Aorta (tissue), 5 donors: ENCODE measurements at regions not wholly inside any gene's neighbourhood (a gene's known extent, or its start where the extent isn't known, plus 50 kb on each side); places are given as distances from the start of the nearest gene placed in this dataset.

Experiments used
- ATAC-seq: fragments of 200-7000 bp; cut with Tn5 transposase; one replicate; pipeline ENCODE4 v1.9.1; 2022; ENCODE audit warnings: moderate library complexity; ENCODE audit not compliant: low FRiP score
- DNase-seq, 2 donors: peaks; one replicate each; pipeline ENCODE4 v3.0.0-alpha.2; 2020
- H3K27ac ChIP-seq, 2 donors: one replicate each; pipeline ENCODE4 v1.5.1; 2013; ENCODE audit warnings: low read length in 2 of 2, mild to moderate bottlenecking in 2 of 2, moderate library complexity in 2 of 2, control low read depth in 1 of 2, inconsistent platforms in 1 of 2, low read depth in 1 of 2
- H3K27me3 ChIP-seq, 2 donors: one replicate each; pipeline ENCODE4 v1.6.1; 2013; ENCODE audit warnings: control low read depth in 1 of 2, low read length in 1 of 2, mild to moderate bottlenecking in 1 of 2, moderate library complexity in 1 of 2; ENCODE audit not compliant: insufficient read depth in 2 of 2, control insufficient read depth in 1 of 2
- H3K36me3 ChIP-seq, 2 donors: one replicate each; pipeline ENCODE4 v1.6.1; 2013; ENCODE audit warnings: control low read depth in 1 of 2, low read length in 1 of 2, mild to moderate bottlenecking in 1 of 2; ENCODE audit not compliant: insufficient read depth in 2 of 2, control insufficient read depth in 1 of 2
- H3K4me1 ChIP-seq, 2 donors: one replicate each; pipeline ENCODE4 v1.6.1; 2013; ENCODE audit warnings: low read length in 2 of 2, control low read depth in 1 of 2, mild to moderate bottlenecking in 1 of 2, moderate library complexity in 1 of 2; ENCODE audit not compliant: insufficient read depth in 2 of 2, control insufficient read depth in 1 of 2
- H3K4me3 ChIP-seq, 2 donors: one replicate each; pipeline ENCODE4 v1.5.1; 2013; ENCODE audit warnings: low read length in 2 of 2, control low read depth in 1 of 2, mild to moderate bottlenecking in 1 of 2
- H3K9me3 ChIP-seq: one replicate; pipeline ENCODE4 v1.6.1; 2013; ENCODE audit warnings: mild to moderate bottlenecking, low read length; ENCODE audit not compliant: control insufficient read depth
- WGBS, 2 donors: extraction: QIAGEN DNeasy Blood & Tissue Kit; methylation state at CpG; one replicate each; pipeline ENCODE4 v1.1.7; 2013; 5-methylcytosine and 5-hydroxymethylcytosine counted together
- intact Hi-C, 2 donors: fragments of 100-400 bp; cut with DNase I; formaldehyde crosslinking; loops; one replicate each; pipeline versions ENCODE4 v1.14.2 to v1.15.0; 2022
- donor health status: healthy with polysubstance abuse.
- donor health status: Bipolar disorder and iron deficiency.
- donor health status: DM: no; HTN: no; CAD: no.
- donor health status: DM: no; HTN: no; CAD: no.
- donor health status: DM: yes; HTN: yes; CAD: no.

- WGBS, 2 donors, result 76% methylated on average over 2 of the region's 2 CpGs
- Histone ChIP-seq H3K27me3 (no peaks in the 10 kb centered on the region), H3K27ac (no peak overlapping the region), H3K9me3 (peaks cover 3% of the 10 kb centered on the region), H3K36me3 (no peaks in the 10 kb centered on the region), H3K4me1 (no peaks in the 10 kb centered on the region), H3K4me3 (no peak overlapping the region)
- DNase-seq, result no peak
- intact Hi-C loops, result no loop called here
- ATAC-seq, result no peak
Observed at GRCh38 chr22:34976886-34977285, 89.1 kb upstream of the ISX start.

- 9 to 16% methylated on average over 1 of the region's 1 CpG for WGBS, 2 donors
- no peaks in the 10 kb centered on the region for H3K36me3 ChIP-seq
- ATAC-seq (no peak), DNase-seq (no peak)
- H3K27ac ChIP-seq, result no peak overlapping the region
- H3K4me3 ChIP-seq, result no peak overlapping the region
- no peaks in the 10 kb centered on the region for H3K4me1 ChIP-seq
- peaks cover 10% of the 10 kb centered on the region for H3K9me3 ChIP-seq
- intact Hi-C loops, result no loop called here
- H3K27me3 ChIP-seq, result peaks cover 0 to 1% of the 10 kb centered on the region in 2 donors
Observed at GRCh38 chr22:34986523-34986922, 79.4 kb upstream of the ISX start.

GRCh38 chr22:34992672-34993071 is 73.3 kb upstream of the ISX start:
- H3K4me3 ChIP-seq, result no peak overlapping the region
- no peak overlapping the region for H3K27ac ChIP-seq
- H3K36me3 ChIP-seq, result no peaks in the 10 kb centered on the region
- no peaks in the 10 kb centered on the region for H3K4me1 ChIP-seq
- ATAC-seq (no peak), DNase-seq (no peak)
- H3K9me3 ChIP-seq, result peaks cover 4% of the 10 kb centered on the region
- intact Hi-C loops, result no loop called here
- H3K27me3 ChIP-seq, result peaks cover 0 to 1% of the 10 kb centered on the region in 2 donors
- 38 to 40% methylated on average over 5 of the region's 5 CpGs for WGBS, 2 donors

- intact Hi-C loops, result no loop called here
- no peaks in the 10 kb centered on the region for H3K4me1 ChIP-seq
- 56 to 67% methylated on average over 3 of the region's 3 CpGs for WGBS, 2 donors
- no peak overlapping the region for H3K27ac ChIP-seq
- no peaks in the 10 kb centered on the region for H3K36me3 ChIP-seq
- H3K4me3 ChIP-seq, result no peak overlapping the region
- peaks cover 0 to 1% of the 10 kb centered on the region in 2 donors for H3K27me3 ChIP-seq
- DNase-seq (no peak), ATAC-seq (no peak)
- peaks cover 4% of the 10 kb centered on the region for H3K9me3 ChIP-seq
Observed at GRCh38 chr22:34993548-34993947, 72.4 kb upstream of the ISX start.

GRCh38 chr22:34997633-34998299 is 68.2 kb upstream of the ISX start:
- H3K4me1 ChIP-seq, result no peaks in the 10 kb centered on the region
- no peak overlapping the region for H3K27ac ChIP-seq
- no peaks in the 10 kb centered on the region for H3K36me3 ChIP-seq
- peaks cover 0 to 1% of the 10 kb centered on the region in 2 donors for H3K27me3 ChIP-seq
- WGBS, 2 donors, result 74 to 75% methylated on average over 9 of the region's 9 CpGs
- H3K9me3 ChIP-seq, result peaks cover 1% of the 10 kb centered on the region
- DNase-seq (no peak), ATAC-seq (no peak)
- intact Hi-C loops, result no loop called here
- no peak overlapping the region for H3K4me3 ChIP-seq

GRCh38 chr22:34998921-34999320 is 67.0 kb upstream of the ISX start:
- H3K27me3 ChIP-seq, result peaks cover 0 to 1% of the 10 kb centered on the region in 2 donors
- 75 to 87% methylated on average over 3 of the region's 3 CpGs for WGBS, 2 donors
- H3K36me3 ChIP-seq, result no peaks in the 10 kb centered on the region
- H3K9me3 ChIP-seq, result peaks cover 1% of the 10 kb centered on the region
- H3K27ac ChIP-seq, result no peak overlapping the region
- no peak for DNase-seq
- no peak overlapping the region for H3K4me3 ChIP-seq
- intact Hi-C loops, result no loop called here
- no peaks in the 10 kb centered on the region for H3K4me1 ChIP-seq
- ATAC-seq, result no peak

- intact Hi-C loops, result no loop called here
- Histone ChIP-seq H3K27ac (no peak overlapping the region), H3K4me3 (no peak overlapping the region), H3K9me3 (peaks cover 2% of the 10 kb centered on the region), H3K4me1 (no peaks in the 10 kb centered on the region), H3K36me3 (no peaks in the 10 kb centered on the region), H3K27me3 (no peaks in the 10 kb centered on the region)
- 64 to 72% methylated on average over 5 of the region's 5 CpGs for WGBS, 2 donors
- no peak for ATAC-seq
- no peak for DNase-seq
Observed at GRCh38 chr22:35008213-35008612, 57.7 kb upstream of the ISX start.

GRCh38 chr22:35010543-35010942 is 55.4 kb upstream of the ISX start:
- intact Hi-C loops, result no loop called here
- no peaks in the 10 kb centered on the region for H3K27me3 ChIP-seq
- no peak for DNase-seq
- H3K27ac ChIP-seq, result no peak overlapping the region
- H3K4me3 ChIP-seq, result no peak overlapping the region
- H3K36me3 ChIP-seq, result no peaks in the 10 kb centered on the region
- H3K9me3 ChIP-seq, result peaks cover 2% of the 10 kb centered on the region
- H3K4me1 ChIP-seq, result no peaks in the 10 kb centered on the region
- ATAC-seq, result no peak
- 87 to 88% methylated on average over 6 of the region's 6 CpGs for WGBS, 2 donors

GRCh38 chr22:35014812-35015211 is 51.1 kb upstream of the ISX start:
- H3K4me3 ChIP-seq, result no peak overlapping the region
- ATAC-seq (no peak), DNase-seq (no peak)
- intact Hi-C loops, result no loop called here
- no peaks in the 10 kb centered on the region for H3K4me1 ChIP-seq
- no peaks in the 10 kb centered on the region for H3K27me3 ChIP-seq
- H3K36me3 ChIP-seq, result no peaks in the 10 kb centered on the region
- no peak overlapping the region for H3K27ac ChIP-seq
- WGBS, 2 donors, result 83 to 84% methylated on average over 9 of the region's 9 CpGs
- H3K9me3 ChIP-seq, result no peaks in the 10 kb centered on the region
